ENCODE measurements at regions not wholly inside any gene's neighbourhood (a gene's known extent, or its start where the extent isn't known, plus 50 kb on each side); places are given as distances from the start of the nearest gene placed in this dataset.

- TF ChIP-seq CTCF (IDR thresholded peaks at IDR 0.05; ENCODE audit: low read length) (no peak), EZH2 (IDR thresholded peaks at IDR 0.05; ENCODE audit: borderline replicate concordance, low read length) (no peak)
Observed at GRCh38 chr5:122713041-122713440, 61.8 kb upstream of the SNX2 start.
